ENCODE measurements at regions not wholly inside any gene's neighbourhood (a gene's known extent, or its start where the extent isn't known, plus 50 kb on each side); places are given as distances from the start of the nearest gene placed in this dataset.
"Not testable (repeated sequence)": the region's sequence is repeated elsewhere in the genome, so short reads cannot be mapped to it uniquely, and the experiment has no call there.

DNA sequence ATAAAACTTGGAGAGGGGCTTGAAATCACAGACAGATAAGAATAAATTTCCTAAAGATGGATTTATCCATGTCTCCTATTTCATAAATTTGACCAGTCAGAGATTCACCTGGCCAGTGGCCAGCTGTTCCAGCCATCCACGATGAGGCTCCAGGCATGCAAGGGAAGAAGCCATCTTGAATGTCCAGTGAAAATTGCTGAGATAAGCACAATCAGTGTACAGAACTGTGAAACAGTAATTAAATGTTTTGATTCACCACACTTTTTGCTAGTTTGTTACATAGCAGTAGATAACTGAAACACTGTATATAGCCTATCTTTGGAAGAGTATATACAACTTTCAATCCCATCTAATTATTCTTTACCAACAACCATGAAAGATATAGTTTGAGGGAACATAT, 163.5 kb downstream of the HINT1 start:
- no peak for DNase-seq

DNA sequence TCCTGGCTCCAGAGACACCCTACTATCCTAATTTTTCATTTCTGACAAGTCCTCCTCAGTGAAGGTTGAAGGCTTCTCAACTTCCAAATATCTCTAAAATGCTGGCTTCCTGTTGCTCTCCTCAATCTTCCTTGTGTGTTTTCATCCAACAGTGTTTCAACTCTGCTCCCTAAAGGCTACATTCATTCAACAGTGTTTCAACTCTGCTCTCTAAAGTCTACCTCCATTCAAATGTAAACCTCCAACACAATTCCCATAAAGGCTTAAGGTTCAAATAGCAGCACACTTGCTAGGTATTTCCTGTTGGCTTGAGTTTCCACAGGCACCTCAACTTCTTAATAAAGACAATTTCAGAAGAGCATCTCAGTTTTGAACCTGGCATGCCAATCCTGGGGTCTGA, 164.8 kb downstream of the HINT1 start:
- DNase-seq, result no peak

DNA sequence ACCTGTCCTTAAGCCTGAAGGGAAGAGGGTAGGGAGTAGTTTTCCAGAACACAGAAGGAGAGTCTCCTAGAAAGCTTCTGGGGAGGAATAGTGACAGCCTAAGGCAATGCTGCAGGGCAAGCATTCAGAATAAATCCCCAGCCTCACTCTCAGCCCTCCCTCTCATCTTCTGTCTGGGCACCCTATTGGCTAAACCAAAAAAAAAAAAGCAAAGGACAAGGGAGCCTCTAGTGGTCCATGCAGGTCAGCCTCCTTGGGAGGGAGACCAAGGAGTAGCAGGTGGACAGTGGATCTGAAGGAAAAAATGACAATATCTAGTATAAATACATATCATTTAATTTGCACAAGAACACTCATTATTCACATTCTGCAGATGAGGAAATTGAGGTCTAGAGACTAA, 168.3 kb downstream of the HINT1 start:
- not testable (repeated sequence) for DNase-seq

DNA sequence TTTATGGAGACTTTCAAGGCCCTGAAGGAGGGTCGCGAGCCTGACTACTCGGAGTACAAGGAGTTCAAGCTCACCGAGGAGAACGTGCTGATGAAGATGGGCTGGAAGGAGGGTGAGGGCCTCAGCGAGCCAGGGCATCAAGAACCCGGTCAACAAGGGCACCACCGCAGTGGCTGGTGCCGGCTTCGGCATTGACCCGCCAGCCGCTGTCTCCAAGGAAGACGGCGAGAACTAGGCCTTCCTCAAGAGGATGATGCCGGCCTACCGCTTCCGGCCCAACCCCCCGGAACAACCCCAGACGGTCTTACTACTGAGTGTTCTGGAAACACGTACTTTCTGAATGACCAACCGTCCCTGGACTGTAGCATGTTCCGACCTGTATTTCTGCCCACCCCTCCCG, 169.2 kb downstream of the HINT1 start:
- DNase-seq, result no peak

DNA sequence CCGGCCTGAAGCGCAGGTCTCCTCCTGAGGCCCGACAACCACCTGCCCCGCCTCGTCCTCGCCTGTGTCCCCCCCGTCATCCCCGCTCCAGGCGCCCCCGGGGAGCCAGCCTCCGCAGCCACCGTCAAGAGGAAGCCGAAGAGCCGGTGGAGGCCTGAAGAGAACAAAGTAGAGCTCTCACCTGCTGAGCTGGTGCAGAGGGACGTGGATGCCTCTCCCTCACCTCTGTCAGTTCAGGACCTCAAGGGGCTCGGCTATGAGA, 169.9 kb downstream of the HINT1 start:
- DNase-seq, result no peak

DNA sequence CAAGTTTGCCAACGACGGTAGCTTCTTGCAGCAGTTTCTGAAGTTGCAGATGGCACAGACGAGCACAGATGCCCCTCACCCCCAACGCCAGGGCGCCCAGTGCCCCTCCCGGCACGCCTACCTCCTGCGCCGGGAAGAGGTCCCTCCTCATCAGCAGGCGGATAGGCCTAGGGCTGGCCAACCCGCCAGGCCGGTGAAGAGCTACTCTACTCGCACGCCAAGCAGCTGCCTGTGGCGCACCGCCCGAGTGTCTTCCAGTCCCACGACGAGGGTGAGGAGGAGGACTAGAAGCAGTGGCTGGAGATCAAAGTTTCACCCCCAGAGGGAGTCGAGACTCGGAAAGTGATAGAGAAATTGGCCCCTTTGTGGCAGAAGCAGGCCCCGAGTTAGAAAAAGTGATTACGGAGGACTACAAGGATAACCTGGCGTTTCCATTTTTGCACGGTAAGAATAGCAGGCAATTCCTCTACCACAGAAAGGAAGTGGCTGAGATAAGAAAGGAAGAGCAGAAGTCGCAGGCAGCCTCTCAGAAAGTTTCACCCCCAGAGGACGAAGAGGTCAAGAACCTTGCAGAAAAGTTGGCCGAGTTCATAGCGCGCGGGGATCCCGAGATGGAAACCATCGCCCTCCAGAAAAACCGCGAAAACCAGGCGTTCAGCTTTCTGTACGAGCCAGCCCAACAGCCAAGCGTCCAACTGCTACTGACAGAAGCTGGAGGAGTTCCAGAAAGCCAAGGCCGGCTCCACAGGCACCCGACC, 170.4 kb downstream of the HINT1 start:
- no peak for DNase-seq

DNA sequence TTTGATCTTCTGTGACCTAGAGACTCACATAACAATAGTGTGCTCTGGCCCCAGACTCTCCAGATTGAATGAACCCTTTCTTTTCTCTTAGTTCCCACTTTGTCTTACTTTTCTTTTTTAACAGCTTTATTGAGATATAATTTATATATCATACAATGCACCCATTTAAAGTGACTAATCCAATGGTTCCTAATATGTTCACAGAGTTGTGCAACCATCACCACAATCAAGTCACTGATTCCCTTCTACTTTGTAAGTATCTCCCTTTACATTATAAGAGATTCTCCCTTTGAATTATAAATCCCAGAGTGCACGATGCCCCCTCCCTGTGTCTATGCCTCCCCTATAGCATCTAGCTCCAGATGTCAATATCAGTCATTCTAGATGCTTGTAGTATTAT, 172.4 kb downstream of the HINT1 start:
- DNase-seq, result no peak

DNA sequence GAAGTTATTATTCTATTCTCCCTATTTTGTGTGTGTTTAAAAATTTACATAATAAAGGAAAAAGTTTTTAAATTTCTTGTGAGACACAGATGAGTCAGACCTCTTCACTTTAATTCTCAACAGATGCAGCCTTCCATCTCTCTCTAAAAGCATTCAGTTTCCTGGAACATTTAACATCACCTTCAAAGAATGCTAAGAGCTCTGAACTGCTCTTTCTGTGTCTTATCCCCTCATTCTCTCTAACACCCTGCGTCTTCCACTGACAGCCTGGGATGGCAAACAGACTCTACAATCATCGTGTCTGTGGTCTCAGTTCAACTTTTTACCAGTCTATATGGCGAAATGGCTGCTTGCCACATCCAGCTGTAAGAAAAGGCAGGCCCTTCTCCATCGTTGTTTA, 173.0 kb downstream of the HINT1 start:
- DNase-seq, result no peak

DNA sequence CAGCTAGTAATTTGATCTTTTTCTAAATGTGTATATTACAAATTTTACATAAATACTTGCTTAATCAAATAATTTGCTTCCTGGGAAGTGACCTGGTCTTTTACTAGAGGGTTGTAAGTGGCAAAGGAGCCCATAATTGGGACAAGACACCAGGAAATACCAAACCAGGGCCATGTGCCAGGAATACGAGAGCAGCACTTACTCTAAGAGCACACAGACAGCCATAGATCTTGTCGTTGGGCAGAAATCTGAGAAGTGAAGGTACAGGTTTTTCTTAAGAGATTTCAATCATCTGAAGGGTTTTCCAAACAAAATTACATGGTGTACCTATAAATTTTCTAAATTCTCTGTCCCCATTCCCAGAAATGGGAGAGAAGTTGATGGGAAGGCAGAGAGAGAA, 179.3 kb downstream of the HINT1 start:
- no peak for DNase-seq

DNA sequence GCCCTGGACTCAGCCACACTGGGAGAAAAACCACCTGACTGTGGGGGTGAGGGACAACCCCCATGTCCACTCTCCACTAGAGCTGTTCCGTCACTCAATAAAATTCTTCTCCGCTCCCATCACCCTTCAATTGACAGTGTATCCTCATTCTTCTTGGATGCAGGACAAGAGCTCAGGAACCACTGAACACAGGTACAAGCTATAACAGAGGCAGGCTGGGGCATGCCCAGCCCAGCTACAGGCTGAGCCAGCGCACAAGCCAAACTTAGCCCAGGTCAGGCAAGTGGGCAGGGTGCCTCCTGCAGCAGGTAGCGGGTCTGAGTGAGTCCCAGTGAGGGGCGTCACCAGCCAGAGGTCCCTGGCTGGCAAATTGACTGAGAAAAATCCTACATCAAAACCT, 183.4 kb downstream of the HINT1 start:
- DNase-seq, result no peak

DNA sequence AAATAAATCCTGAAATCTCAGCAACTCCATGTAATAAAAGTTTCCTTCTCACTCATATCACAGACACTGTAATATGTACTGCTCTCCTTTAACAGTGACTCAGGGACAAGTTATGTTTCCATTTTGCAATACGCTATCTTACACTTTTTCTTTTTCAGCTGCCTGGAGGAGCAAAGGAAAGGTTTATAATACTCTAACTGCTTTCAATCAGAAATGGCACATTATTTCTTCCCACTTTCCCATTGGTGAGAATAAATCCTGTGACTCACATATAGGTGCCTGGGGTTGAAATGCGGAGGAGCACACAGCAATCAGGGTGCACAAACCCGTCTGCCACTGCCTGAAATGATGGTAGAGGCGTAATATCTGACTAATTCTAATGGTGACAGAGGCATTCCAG, 186.6 kb downstream of the HINT1 start:
- DNase-seq, result no peak

DNA sequence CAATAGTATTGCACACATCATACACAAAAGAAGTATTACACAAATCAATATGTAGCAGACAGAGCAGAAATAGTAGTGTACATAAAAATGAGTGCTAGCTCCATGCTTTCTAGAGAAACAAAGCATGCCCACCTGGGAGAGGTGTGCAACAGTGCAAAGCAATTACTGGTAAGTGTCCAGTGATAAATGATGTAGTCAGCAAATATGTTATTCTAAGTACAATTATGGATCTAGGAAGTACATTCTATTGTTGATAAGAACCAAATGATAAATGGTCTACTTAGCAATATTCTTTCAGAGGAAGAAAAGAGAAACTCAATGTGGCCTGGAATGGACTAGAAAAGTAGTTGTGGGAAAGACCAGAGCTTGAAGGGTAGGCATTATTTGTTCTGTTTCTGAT, 188.6 kb downstream of the HINT1 start:
- no peak for DNase-seq

DNA sequence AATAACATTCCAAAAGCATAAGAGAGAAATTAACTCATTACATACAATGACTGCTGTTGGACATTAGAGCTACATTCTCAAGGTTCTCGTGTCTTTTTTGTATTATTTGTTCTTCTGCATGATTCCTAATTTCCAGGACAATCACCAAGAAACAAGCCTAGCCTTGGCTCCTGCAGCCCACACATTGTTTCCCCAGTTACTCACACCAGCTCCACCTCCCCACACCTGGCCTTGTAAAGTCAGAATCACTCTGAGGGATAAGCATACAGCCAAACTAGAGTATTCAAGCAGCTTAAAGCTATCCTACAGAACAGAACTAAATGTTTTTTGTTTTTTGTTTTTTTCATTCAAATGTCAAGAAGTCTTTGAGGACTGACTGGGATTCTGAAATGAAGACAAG, 189.2 kb downstream of the HINT1 start:
- DNase-seq, result no peak

DNA sequence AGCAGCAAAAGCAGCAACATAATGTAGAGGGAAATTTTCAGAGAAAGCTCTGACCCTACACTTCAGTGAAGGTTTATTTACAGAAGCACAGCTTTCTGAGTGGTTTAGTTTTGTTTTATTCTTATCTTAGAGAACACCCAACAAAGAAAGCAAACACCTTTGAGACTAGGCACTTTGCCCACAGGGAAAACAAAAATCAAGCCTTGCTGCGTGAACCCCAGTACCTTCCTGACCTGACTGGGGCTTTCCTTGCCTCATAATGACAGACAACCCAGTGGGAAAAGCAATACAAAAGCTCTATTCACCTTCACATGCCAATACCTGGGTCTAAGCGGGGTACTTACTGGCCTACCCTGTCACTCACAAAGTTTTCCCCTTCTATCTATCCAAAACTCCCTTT, 189.8 kb downstream of the HINT1 start:
- no peak for DNase-seq

DNA sequence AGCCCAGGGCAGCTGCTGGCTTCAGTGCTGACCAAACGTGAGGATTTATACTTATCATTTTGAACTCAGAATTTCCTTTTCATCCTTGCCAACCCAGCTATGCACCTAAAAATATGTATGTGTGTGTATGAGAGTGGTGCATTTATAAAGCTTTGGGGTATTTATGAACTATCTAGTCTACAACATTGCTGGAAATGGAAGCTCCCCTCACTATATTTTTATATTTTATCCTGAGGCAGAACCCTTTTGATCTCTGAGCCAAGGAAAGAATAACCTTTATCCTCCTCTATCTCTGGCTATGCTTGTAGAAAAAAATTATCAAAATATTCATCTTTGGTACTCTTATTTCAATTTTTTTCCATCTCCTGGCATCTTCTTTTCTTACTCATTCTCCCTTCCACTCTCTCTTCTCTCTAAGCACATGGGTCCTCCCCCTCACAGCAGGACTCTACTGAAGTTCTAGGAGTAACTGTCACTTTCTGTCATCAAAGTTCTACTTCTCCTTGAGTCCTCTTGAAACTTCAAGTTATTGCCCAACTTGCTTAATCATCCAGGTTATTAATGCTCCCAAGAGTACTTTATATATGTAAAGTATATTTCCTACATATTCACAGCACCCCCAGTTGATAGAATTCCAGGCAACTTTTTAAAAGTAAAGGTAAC, 190.9 kb downstream of the HINT1 start:
- no peak for DNase-seq

DNA sequence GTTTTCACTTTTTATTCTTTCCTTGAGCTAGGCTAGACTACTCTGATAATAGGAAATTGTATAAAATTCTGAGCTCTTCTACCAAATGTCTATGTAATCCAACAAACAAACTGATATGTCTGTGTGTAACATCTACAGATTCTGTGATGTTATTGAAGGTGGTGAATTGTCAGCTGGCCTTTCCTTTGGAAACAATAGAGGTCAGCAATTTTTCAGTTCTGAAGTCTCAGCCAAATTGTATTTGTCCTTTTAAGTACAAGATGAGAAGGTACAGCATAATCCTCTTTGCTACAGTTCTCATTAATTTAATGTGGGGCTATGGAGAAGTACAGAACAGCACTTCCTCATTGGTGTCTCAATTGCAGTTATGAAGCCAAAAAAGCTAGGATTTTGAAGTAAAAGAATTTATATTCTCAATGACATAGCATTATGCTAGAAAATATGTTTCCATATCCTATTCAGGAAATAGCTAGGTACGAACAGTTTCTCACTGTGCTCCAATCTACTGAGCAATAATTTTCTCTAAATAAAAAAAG, 198.0 kb downstream of the HINT1 start:
- no peak for DNase-seq

DNA sequence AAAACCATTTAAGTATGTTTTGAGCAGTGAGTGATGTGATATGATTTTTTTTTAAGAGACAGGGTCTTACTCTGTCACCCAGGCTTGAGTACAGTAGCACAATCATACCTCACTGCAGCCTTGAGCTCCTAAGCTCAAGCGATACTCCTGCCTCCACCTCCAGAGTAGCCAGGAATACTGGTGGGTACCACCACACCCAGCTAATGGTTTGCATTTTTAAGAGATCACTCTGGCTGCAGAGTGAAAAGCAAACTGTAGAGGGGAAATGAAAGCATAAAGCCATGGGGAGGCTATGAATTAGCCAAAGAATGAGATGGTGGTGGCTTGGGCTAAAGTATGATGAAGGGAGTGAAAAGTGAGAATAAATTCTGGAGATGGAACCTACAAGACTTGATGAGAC, 199.1 kb downstream of the HINT1 start:
- no peak for DNase-seq

DNA sequence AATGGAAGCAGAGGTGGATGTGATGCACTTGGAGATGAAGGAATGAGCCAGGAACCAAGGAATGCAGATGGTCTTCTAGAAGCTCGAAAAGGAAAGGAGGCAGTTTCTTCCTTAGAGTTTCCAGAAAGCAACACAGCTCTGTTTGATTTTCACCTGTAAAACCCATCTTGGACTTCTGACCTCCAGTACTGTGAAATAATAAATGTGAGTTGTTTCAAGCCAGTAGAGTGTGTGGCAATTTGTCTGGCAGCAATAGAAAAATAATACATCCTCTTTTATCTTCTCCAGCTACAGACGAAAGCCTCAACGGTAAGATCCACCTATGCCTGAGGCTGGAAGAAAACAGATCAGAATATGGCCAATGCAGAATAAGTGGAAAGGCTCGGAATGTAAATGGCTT, 199.7 kb downstream of the HINT1 start:
- DNase-seq, result no peak

DNA sequence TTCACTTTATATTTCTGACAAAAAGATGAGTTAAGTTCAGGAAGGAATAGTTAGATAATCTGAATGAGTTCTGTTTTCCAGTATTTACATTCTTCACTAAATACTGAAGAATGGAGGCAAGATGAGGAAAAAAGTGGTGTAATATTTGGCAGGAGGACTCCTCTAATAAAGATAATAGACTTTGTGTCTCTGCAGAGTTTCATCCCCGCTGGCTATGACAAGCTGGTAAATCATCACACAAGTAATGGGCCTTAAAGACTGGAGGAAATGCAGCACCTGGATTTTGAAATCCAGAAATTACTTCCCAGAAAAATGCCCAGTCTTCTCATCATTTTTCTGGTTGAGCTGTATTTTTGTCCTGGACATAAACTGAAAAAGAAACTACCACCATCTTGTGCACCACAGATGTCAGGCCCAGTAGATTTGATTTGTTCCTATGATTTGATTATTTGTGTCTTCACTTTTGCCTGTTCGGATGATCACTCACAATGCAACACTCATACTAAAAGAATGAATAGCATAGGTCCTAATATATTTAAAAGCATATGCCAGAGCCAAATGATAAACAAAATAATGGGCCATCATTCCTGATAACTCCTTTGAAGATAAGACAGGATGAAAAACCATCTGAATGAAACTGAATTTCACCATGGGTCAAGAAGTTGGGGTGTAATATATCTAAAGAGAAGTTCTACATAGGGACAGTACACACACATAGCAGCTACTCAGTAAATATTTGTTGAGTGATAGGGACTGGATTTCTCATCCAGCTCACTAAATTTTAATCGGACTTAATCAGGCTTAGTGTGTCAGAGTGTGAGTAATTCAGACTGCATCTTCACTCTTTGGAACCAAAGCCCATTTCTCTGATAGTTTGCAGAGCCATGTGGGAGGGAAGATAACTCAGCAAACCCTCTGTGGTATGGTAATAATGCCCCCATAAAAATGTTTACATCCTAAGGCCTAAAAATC, 200.5 kb downstream of the HINT1 start:
- DNase-seq, result no peak

DNA sequence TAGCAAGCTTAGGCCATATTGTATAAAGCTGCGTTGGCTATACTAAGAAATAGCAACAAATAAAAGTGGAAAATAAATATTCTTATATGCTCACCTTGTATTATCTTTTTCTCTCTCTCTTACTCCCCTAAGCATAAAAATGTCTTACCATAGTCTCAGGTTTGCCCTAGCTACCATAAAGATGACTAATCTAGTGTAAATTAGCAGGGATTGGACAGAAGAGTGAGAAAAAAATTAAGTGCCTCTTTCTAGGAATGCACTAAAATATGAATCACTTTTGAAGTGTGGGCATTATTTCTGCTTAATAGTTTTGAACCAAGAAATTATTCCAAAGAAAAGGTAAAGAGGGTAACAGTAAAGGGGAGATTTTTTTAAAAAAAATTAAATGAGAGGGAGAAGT, 201.3 kb downstream of the HINT1 start:
- no peak for DNase-seq

DNA sequence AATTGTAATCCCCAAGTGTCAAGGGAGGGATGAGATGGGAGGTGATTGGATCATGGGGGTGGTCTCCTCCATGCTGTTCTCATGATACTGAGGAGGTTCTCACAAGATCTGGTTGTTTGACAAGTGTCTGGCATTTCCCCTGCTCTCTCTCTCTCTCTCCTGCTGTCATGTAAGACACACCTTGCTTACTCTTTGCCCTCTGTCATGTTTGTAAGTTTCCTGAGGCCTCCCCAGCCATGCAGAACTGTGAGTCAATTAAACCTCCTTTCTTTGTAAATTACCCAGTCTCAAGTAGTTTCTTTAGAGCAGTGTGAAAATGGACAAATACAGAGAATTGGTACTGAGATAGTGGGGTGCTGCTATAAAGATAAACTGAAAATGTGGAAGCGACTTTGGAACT, 207.9 kb downstream of the HINT1 start:
- DNase-seq, result no peak

DNA sequence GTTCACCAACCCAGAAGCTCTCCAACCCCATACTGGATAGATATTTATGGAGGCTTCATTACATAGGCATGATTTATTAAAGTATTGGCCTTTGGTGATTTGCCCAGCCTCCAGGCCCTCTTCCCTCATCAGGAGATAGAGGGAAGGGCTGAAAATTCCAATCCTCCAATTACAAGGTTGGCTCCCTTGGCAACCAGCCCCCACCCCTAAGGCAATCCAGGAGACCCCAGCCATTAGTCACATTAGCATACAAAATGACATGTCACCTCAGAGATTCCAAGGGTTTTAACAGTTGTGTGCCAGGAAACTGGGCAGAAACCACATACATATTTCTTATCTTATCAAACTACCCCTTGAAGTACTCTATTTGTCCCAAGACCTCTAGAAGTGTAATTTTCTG, 210.0 kb downstream of the HINT1 start:
- no peak for DNase-seq

DNA sequence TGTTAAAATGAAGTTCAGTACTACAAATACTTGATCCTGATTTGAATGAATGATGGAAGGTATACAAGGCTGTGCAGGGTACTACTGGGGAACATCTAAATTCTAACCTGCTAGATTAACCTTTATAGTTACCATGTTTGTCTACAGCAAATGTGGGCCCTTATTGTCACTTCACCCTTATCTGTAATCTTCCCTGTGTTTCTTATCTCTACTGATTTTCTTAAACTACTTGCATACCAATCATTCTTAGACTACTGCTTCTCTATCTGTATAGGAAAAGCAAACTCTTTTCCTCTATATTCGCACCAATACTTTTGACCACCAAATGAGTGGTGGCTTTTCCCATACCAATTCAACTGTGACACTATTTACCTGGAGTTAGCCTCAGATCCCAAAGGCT, 210.7 kb downstream of the HINT1 start:
- DNase-seq, result no peak

DNA sequence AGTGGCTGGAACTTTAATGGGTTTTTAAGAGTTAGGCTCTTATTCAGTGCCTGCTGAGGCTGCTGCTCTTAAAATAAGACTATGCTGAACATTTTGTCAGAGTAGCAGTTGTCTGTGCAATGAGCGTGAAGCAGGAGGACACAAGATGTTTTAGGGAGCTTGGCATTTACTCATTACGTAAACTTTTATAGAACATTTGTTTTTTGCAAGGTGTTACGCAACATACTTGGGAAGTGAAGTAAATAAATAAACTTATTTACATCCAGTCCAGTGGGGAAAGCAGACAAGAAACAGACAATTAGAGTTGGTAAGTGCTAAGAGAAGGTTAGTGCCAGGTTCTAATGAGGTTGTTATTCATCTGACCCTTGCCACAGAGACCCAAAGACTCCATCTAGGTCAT, 226.0 kb downstream of the HINT1 start:
- DNase-seq, result no peak

Measured in NCI-H69 (cell line).